H1 (cell line): ENCODE measurements at regions not wholly inside any gene's neighbourhood (a gene's known extent, or its start where the extent isn't known, plus 50 kb on each side); places are given as distances from the start of the nearest gene placed in this dataset.

Source experiments
- CEBPB ChIP-seq: IDR thresholded peaks from 2 replicates; pipeline ENCODE4 v1.6.1; 2012; ENCODE audit warnings: low read depth, low read length
- CHD1 ChIP-seq: IDR thresholded peaks from 2 replicates; pipeline ENCODE4 v1.6.1; 2012; ENCODE audit warnings: low read depth, low read length, improper control_type of control experiment
- CHD2 ChIP-seq: IDR thresholded peaks from 2 replicates; pipeline ENCODE4 v1.6.1; 2012; ENCODE audit warnings: low read length, improper control_type of control experiment
- EZH2 ChIP-seq: fragments of 200-600 bp; sonication (generic); IDR thresholded peaks from 2 replicates; pipeline ENCODE4 v1.7.1; 2012; ENCODE audit warnings: low read depth, mild to moderate bottlenecking, moderate library complexity, low read length, inconsistent platforms; ENCODE audit not compliant: severe bottlenecking
- KDM1A ChIP-seq: fragments of 200-600, 300-600 bp; sonication (generic); IDR thresholded peaks from 2 replicates; pipeline ENCODE4 v1.7.1; 2016; ENCODE audit warnings: mild to moderate bottlenecking, low read length, borderline replicate concordance
- PHF8 ChIP-seq: fragments of 200-600 bp; sonication (generic); conservative IDR thresholded peaks from 2 replicates; pipeline ENCODE4 v1.7.1; 2012; ENCODE audit warnings: low read depth, mild to moderate bottlenecking, inconsistent platforms, low read length, moderate library complexity
- POLR2A ChIP-seq, 2 experiments: IDR thresholded peaks; 1 replicate in 1 of 2; 2 replicates in 1 of 2; pipeline ENCODE4 v1.6.1; 2011; ENCODE audit warnings: low read depth in 2 of 2, low read length in 2 of 2, mild to moderate bottlenecking in 2 of 2; ENCODE audit errors: control extremely low read depth in 1 of 2
- POLR2AphosphoS5 ChIP-seq: IDR thresholded peaks from 2 replicates; pipeline ENCODE4 v1.6.1; 2011; ENCODE audit warnings: low read depth, low read length
- RFX5 ChIP-seq: IDR thresholded peaks from 2 replicates; pipeline ENCODE4 v1.6.1; 2011; ENCODE audit warnings: low read depth, low read length, improper control_type of control experiment, borderline replicate concordance
- SP2 ChIP-seq: IDR thresholded peaks from 2 replicates; pipeline ENCODE4 v1.6.1; 2012; ENCODE audit warnings: mild to moderate bottlenecking, low read length, inconsistent platforms
- TAF1 ChIP-seq: IDR thresholded peaks from 2 replicates; pipeline ENCODE4 v1.6.1; 2011; ENCODE audit warnings: mild to moderate bottlenecking, low read depth, low read length
- YY1 ChIP-seq: IDR thresholded peaks from 2 replicates; pipeline ENCODE4 v1.6.1; 2011; ENCODE audit warnings: low read depth, mild to moderate bottlenecking, low read length
- TF ChIP-seq, protein P1 (sequence below), 3 experiments: IDR thresholded peaks; 1 replicate in 2 of 3; 2 replicates in 1 of 3; pipeline versions ENCODE4 v1.5.1 to v1.6.1; 2011; ENCODE audit warnings: low read length in 3 of 3, mild to moderate bottlenecking in 3 of 3, inconsistent platforms in 2 of 3, low read depth in 1 of 3, moderate library complexity in 1 of 3; ENCODE audit not compliant: insufficient read depth in 1 of 3; ENCODE audit errors: control extremely low read depth in 1 of 3
- TF ChIP-seq, protein P2 (sequence below): IDR thresholded peaks from 2 replicates; pipeline ENCODE4 v1.6.1; 2012; ENCODE audit warnings: inconsistent platforms

- no peak for TF ChIP-seq KDM1A
- TF ChIP-seq, protein P1, sequence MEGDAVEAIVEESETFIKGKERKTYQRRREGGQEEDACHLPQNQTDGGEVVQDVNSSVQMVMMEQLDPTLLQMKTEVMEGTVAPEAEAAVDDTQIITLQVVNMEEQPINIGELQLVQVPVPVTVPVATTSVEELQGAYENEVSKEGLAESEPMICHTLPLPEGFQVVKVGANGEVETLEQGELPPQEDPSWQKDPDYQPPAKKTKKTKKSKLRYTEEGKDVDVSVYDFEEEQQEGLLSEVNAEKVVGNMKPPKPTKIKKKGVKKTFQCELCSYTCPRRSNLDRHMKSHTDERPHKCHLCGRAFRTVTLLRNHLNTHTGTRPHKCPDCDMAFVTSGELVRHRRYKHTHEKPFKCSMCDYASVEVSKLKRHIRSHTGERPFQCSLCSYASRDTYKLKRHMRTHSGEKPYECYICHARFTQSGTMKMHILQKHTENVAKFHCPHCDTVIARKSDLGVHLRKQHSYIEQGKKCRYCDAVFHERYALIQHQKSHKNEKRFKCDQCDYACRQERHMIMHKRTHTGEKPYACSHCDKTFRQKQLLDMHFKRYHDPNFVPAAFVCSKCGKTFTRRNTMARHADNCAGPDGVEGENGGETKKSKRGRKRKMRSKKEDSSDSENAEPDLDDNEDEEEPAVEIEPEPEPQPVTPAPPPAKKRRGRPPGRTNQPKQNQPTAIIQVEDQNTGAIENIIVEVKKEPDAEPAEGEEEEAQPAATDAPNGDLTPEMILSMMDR (IDR thresholded peaks at IDR 0.05; ENCODE audit: control extremely low read depth in 1 of 3, insufficient read depth in 1 of 3, low read depth in 1 of 3, low read length in 3 of 3), result no peak
- no peak for TF ChIP-seq EZH2
- TF ChIP-seq SP2, result no peak
- no peak for TF ChIP-seq CEBPB
- no peak for TF ChIP-seq CHD1
- no peak for TF ChIP-seq POLR2AphosphoS5
- TF ChIP-seq POLR2A (IDR thresholded peaks at IDR 0.05; ENCODE audit: control extremely low read depth in 1 of 2, low read depth in 2 of 2, low read length in 2 of 2), result no peak
- TF ChIP-seq CHD2, result no peak
- no peak for TF ChIP-seq TAF1
- TF ChIP-seq PHF8, result no peak
- TF ChIP-seq, protein P2, sequence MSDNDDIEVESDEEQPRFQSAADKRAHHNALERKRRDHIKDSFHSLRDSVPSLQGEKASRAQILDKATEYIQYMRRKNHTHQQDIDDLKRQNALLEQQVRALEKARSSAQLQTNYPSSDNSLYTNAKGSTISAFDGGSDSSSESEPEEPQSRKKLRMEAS, result no peak
- no peak for TF ChIP-seq RFX5
- TF ChIP-seq YY1, result no peak
Observed at GRCh38 chr16:26497896-26498295, 568.8 kb upstream of the C16orf82 start.
